ENCODE measurements at regions not wholly inside any gene's neighbourhood (a gene's known extent, or its start where the extent isn't known, plus 50 kb on each side); places are given as distances from the start of the nearest gene placed in this dataset.
"Not testable (repeated sequence)": the region's sequence is repeated elsewhere in the genome, so short reads cannot be mapped to it uniquely, and the experiment has no call there.

DNA sequence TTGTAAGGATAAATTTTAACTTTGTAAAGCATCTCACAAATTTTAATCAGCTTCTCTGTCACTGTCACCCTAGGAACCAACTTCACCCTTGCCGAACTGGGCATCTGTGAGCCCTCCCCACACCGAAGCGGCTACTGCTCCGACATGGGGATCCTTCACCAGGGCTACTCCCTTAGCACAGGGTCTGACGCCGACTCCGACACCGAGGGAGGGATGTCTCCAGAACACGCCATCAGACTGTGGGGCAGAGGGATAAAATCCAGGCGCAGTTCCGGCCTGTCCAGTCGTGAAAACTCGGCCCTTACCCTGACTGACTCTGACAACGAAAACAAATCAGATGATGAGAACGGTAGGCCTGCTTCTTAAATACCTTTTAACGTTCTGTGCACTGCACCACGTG lies 916.3 kb upstream of the WWC1 start:
- TF ChIP-seq, protein P1, sequence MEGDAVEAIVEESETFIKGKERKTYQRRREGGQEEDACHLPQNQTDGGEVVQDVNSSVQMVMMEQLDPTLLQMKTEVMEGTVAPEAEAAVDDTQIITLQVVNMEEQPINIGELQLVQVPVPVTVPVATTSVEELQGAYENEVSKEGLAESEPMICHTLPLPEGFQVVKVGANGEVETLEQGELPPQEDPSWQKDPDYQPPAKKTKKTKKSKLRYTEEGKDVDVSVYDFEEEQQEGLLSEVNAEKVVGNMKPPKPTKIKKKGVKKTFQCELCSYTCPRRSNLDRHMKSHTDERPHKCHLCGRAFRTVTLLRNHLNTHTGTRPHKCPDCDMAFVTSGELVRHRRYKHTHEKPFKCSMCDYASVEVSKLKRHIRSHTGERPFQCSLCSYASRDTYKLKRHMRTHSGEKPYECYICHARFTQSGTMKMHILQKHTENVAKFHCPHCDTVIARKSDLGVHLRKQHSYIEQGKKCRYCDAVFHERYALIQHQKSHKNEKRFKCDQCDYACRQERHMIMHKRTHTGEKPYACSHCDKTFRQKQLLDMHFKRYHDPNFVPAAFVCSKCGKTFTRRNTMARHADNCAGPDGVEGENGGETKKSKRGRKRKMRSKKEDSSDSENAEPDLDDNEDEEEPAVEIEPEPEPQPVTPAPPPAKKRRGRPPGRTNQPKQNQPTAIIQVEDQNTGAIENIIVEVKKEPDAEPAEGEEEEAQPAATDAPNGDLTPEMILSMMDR (conservative IDR thresholded peaks at IDR 0.05; ENCODE audit: control insufficient read depth, insufficient read depth, low read depth, low read length) = no peak
- no peak for DNase-seq (ENCODE audit: low read depth)
- H3K4me3 ChIP-seq (ENCODE audit: control insufficient read depth, low read depth, low read length) = no peak overlapping the region

DNA sequence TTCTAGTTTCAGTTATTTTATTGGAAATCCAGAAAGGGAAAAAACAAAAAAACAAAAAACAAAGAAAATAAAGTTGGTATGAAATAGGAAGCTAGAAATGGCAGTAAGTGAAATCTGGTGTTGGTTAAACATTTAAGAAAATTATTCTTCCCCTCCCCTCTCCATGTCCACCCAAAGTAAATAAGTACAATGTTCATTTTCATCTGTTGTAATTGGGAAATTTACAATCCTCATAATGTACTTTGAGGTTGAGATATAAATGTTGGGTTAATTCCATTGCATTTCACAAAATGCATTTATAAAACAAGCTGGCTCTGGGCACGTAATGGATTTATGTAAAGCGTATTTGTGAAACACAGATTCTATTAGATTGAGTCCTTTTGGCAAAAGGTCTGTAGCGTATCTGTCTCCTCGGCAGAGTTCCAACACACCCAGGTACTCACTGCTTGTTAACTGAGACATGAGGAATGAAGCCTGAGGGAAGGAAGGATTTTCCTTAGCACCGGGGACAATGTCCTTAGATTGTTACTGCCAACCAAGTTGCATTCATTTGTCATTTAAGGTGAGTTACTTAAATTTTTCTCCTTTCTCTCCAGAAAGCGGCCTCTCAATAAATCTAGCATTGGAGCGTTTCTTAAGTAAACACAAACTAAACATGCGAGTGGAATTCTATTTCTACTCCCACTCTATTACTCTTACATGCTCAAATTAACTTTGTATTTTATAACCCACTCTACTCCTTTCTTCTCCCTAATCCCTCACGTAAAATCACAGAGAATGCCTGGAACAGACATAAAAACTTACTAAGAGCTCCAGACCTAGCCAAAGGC lies 912.3 kb upstream of the WWC1 start:
- no peak overlapping the region for H3K4me3 ChIP-seq (ENCODE audit: control insufficient read depth, low read depth, low read length)

DNA sequence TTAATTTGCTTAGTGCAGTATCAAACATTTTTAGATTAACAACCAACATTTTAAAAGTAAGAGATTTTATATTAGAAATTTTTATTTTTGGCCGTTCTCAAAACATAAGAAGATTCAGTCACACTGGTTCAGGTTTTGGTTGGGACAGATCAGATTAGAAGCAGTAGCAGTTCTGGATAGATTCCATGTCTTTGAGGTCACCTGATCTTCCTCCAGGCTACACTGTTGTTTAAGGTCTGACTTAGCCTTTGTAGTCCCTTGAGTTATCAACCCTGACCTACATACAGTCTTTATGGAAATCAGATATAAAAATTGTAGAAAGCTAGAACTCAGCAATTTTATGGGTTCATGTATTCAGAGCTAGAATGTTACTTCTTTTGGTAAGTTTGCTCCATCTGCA lies 910.0 kb upstream of the WWC1 start:
- no peak for DNase-seq (ENCODE audit: low read depth)
- H3K4me3 ChIP-seq (ENCODE audit: control insufficient read depth, low read depth, low read length) = no peak overlapping the region
- TF ChIP-seq, protein P1 (conservative IDR thresholded peaks at IDR 0.05; ENCODE audit: control insufficient read depth, insufficient read depth, low read depth, low read length) = no peak

More for the DNA sequence above, 912.3 kb upstream of the WWC1 start:
- no peak for DNase-seq (ENCODE audit: low read depth)
- TF ChIP-seq, protein P1 (conservative IDR thresholded peaks at IDR 0.05; ENCODE audit: control insufficient read depth, insufficient read depth, low read depth, low read length) = no peak

DNA sequence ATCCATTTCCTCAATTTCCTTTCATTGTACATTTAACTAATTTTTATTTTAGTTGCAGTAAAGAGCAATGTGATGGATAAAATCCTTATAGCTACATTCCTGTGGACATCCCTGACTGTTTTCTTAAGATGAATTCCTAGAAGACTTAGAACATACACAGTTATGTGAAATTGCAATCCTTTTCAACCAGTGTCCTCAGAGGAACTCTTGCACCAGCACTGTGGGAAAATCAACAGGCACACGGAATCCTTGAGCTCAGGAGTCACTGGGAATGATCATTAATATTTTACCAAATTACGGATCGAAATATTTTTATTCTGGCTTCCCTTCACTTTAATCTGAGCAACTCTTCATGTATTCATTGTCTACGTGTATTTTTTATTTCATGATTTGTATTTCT lies 901.9 kb upstream of the WWC1 start:
- TF ChIP-seq, protein P1 (conservative IDR thresholded peaks at IDR 0.05; ENCODE audit: control insufficient read depth, insufficient read depth, low read depth, low read length) = no peak
- H3K4me3 ChIP-seq (ENCODE audit: control insufficient read depth, low read depth, low read length) = no peak overlapping the region
- DNase-seq (ENCODE audit: low read depth) = no peak

DNA sequence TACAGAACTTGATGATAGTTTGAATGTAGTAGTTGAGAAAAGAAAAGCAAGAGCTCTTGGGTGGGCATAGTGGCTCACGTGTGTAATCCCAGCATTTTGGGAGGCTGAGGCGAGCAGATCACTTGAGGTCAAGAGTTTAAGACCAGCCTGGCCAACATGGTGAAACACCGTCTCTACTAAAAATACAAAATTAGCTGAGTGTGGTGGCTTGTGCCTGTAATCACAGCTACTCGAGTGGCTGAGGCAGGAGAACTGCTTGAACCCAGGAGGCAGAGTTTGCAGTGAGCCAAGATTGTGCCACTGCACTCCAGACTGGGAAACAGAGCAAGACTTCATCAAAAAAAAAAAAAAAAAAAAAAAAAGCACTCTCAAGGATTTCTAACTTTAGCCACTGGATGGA lies 900.2 kb upstream of the WWC1 start:
- DNase-seq (ENCODE audit: low read depth); H3K4me3 ChIP-seq (ENCODE audit: control insufficient read depth, low read depth, low read length): not testable (repeated sequence)

DNA sequence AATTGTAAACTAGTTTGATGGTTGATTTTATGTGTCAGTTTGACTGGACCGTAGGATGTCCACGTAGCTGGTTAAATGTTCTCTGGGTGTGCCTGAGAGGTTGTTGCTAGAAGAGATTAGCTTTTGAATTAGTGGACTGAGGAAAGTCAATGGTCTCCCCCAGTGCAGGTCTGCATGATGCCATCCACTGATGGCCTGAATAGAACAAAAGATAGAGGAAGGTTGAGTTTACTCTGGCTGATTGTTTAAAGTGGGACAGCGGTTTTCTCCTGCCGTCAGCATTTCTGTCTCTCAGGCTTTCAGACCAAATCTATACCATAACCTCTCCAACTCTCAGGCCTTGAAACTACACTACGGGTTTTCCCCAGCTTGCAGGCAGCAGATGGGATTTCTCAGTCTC lies 899.2 kb upstream of the WWC1 start:
- H3K4me3 ChIP-seq (ENCODE audit: control insufficient read depth, low read depth, low read length) = no peak overlapping the region
- TF ChIP-seq, protein P1 (conservative IDR thresholded peaks at IDR 0.05; ENCODE audit: control insufficient read depth, insufficient read depth, low read depth, low read length) = no peak
- no peak for DNase-seq (ENCODE audit: low read depth)

DNA sequence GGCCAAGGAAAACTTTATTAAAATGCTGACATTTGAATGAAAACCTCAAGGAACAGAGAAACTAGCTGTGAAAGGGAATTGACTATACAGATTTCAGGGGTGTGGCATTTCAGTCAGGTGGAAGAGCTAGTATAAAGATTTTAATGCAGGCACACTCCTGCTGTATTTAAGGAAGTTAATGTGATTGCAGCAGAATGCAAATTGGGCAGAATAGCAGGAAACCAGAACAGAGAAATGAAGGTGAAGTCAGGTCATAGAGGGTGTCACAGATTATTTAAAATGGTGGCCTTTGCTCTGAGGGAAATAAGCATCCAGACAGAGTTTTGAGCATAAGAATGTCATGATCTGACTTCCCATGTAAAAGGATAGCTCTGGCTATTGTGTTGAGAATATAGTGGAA lies 898.1 kb upstream of the WWC1 start:
- TF ChIP-seq, protein P1 (conservative IDR thresholded peaks at IDR 0.05; ENCODE audit: control insufficient read depth, insufficient read depth, low read depth, low read length) = no peak
- no peak for DNase-seq (ENCODE audit: low read depth)
- H3K4me3 ChIP-seq (ENCODE audit: control insufficient read depth, low read depth, low read length) = no peak overlapping the region
